ENCODE measurements at regions not wholly inside any gene's neighbourhood (a gene's known extent, or its start where the extent isn't known, plus 50 kb on each side); places are given as distances from the start of the nearest gene placed in this dataset.

DNA sequence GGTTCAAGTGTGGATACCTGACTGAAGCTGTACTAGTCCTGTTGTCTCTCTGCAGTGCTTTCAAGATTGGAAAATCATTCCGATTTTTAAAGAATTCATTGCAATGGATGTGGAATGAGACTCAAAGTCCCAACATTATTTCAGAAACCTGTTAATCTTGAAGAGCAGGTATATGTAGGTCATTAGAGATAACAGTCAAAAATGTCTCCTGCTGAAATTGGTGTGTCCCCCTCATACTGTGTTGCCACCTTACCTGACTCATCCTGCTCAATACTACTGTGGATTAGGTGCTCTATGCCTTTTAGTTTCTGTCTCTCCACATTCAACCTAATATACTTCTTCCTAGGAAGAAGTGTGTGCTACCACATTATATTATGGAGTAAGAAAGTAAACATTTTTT lies 91.1 kb upstream of the NR3C1 start:
- Histone ChIP-seq H3K27me3 (ENCODE audit: control insufficient read depth in 2 of 2, insufficient read depth in 2 of 2, low read length in 2 of 2) (no peaks in the 10 kb centered on the region), H3K36me3 (ENCODE audit: control insufficient read depth, insufficient read depth, low read length) (no peaks in the 10 kb centered on the region), H3K27ac (ENCODE audit: extremely low read depth, low read depth, low read length) (no peak overlapping the region), H2AFZ (ENCODE audit: low read depth, low read length) (no peak overlapping the region), H3K9me1 (ENCODE audit: control insufficient read depth, insufficient read depth, low read length) (no peaks in the 10 kb centered on the region), H3K4me2 (ENCODE audit: insufficient read depth, low read length) (no peak overlapping the region), H3K9me3 (replicated peaks; ENCODE audit: control insufficient read depth, insufficient read depth, low read depth, low read length) (no peaks in the 10 kb centered on the region), H4K20me1 (replicated peaks; ENCODE audit: control insufficient read depth, insufficient read depth, low read length) (no peaks in the 10 kb centered on the region), H3K4me1 (replicated peaks in 1 of 2; ENCODE audit: control insufficient read depth in 2 of 2, insufficient read depth in 2 of 2, low read length in 2 of 2) (no peaks in the 10 kb centered on the region), H3K79me2 (ENCODE audit: control insufficient read depth, insufficient read depth, low read length) (no peaks in the 10 kb centered on the region), H3K9ac (ENCODE audit: insufficient read depth in 1 of 2, low read depth in 2 of 2, low read length in 2 of 2) (no peak overlapping the region), H3K4me3 (no peak overlapping the region)
- in situ Hi-C loops (cut with MboI): no loop called here
- ChIA-PET POLR2A (no interaction called here), CTCF (ENCODE audit: low intra/inter-chr PET ratio) (no interaction called here)
- WGBS (ENCODE audit: insufficient coverage, low coverage, missing lambda C conversion rate): 0% methylated on average over 1 of the region's 1 CpG
- no TSS peak for BruUV-seq (replicated peaks)
- no peak for FAIRE-seq
- intact Hi-C loops (cut with micrococcal nuclease): no loop called here
- no peak for ATAC-seq
- no peak for DNase-seq (ENCODE audit: extremely low read depth in 1 of 4, low spot score in 3 of 4)
- TF ChIP-seq ZEB2 (IDR thresholded peaks at IDR 0.05): no peak
- no peak for TF ChIP-seq ZKSCAN3 (CRISPR knock-in tag; IDR thresholded peaks at IDR 0.05)
- no peak for TF ChIP-seq RBM14 (IDR thresholded peaks at IDR 0.05; ENCODE audit: borderline replicate concordance, insufficient read depth, low read depth, low read length)
- no peak for TF ChIP-seq ZNF212 (CRISPR knock-in tag; IDR thresholded peaks at IDR 0.05)
- no peak for TF ChIP-seq CTBP1 (IDR thresholded peaks at IDR 0.05; ENCODE audit: borderline replicate concordance)
- no peak for TF ChIP-seq NBN (IDR thresholded peaks at IDR 0.05; ENCODE audit: low read depth)
- TF ChIP-seq SMAD1 (IDR thresholded peaks at IDR 0.05; ENCODE audit: low read depth, low read length, partially characterized antibody): no peak
- TF ChIP-seq MAFG (tag; conservative IDR thresholded peaks at IDR 0.05): no peak
- TF ChIP-seq, protein P1, sequence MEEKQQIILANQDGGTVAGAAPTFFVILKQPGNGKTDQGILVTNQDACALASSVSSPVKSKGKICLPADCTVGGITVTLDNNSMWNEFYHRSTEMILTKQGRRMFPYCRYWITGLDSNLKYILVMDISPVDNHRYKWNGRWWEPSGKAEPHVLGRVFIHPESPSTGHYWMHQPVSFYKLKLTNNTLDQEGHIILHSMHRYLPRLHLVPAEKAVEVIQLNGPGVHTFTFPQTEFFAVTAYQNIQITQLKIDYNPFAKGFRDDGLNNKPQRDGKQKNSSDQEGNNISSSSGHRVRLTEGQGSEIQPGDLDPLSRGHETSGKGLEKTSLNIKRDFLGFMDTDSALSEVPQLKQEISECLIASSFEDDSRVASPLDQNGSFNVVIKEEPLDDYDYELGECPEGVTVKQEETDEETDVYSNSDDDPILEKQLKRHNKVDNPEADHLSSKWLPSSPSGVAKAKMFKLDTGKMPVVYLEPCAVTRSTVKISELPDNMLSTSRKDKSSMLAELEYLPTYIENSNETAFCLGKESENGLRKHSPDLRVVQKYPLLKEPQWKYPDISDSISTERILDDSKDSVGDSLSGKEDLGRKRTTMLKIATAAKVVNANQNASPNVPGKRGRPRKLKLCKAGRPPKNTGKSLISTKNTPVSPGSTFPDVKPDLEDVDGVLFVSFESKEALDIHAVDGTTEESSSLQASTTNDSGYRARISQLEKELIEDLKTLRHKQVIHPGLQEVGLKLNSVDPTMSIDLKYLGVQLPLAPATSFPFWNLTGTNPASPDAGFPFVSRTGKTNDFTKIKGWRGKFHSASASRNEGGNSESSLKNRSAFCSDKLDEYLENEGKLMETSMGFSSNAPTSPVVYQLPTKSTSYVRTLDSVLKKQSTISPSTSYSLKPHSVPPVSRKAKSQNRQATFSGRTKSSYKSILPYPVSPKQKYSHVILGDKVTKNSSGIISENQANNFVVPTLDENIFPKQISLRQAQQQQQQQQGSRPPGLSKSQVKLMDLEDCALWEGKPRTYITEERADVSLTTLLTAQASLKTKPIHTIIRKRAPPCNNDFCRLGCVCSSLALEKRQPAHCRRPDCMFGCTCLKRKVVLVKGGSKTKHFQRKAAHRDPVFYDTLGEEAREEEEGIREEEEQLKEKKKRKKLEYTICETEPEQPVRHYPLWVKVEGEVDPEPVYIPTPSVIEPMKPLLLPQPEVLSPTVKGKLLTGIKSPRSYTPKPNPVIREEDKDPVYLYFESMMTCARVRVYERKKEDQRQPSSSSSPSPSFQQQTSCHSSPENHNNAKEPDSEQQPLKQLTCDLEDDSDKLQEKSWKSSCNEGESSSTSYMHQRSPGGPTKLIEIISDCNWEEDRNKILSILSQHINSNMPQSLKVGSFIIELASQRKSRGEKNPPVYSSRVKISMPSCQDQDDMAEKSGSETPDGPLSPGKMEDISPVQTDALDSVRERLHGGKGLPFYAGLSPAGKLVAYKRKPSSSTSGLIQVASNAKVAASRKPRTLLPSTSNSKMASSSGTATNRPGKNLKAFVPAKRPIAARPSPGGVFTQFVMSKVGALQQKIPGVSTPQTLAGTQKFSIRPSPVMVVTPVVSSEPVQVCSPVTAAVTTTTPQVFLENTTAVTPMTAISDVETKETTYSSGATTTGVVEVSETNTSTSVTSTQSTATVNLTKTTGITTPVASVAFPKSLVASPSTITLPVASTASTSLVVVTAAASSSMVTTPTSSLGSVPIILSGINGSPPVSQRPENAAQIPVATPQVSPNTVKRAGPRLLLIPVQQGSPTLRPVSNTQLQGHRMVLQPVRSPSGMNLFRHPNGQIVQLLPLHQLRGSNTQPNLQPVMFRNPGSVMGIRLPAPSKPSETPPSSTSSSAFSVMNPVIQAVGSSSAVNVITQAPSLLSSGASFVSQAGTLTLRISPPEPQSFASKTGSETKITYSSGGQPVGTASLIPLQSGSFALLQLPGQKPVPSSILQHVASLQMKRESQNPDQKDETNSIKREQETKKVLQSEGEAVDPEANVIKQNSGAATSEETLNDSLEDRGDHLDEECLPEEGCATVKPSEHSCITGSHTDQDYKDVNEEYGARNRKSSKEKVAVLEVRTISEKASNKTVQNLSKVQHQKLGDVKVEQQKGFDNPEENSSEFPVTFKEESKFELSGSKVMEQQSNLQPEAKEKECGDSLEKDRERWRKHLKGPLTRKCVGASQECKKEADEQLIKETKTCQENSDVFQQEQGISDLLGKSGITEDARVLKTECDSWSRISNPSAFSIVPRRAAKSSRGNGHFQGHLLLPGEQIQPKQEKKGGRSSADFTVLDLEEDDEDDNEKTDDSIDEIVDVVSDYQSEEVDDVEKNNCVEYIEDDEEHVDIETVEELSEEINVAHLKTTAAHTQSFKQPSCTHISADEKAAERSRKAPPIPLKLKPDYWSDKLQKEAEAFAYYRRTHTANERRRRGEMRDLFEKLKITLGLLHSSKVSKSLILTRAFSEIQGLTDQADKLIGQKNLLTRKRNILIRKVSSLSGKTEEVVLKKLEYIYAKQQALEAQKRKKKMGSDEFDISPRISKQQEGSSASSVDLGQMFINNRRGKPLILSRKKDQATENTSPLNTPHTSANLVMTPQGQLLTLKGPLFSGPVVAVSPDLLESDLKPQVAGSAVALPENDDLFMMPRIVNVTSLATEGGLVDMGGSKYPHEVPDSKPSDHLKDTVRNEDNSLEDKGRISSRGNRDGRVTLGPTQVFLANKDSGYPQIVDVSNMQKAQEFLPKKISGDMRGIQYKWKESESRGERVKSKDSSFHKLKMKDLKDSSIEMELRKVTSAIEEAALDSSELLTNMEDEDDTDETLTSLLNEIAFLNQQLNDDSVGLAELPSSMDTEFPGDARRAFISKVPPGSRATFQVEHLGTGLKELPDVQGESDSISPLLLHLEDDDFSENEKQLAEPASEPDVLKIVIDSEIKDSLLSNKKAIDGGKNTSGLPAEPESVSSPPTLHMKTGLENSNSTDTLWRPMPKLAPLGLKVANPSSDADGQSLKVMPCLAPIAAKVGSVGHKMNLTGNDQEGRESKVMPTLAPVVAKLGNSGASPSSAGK (IDR thresholded peaks at IDR 0.05): no peak
- no peak for TF ChIP-seq DIDO1 (tag; IDR thresholded peaks at IDR 0.05; ENCODE audit: low read depth)
- TF ChIP-seq SIRT6 (IDR thresholded peaks at IDR 0.05; ENCODE audit: low read depth, low read length): no peak
- TF ChIP-seq NFE2L1 (tag; IDR thresholded peaks at IDR 0.05; ENCODE audit: borderline replicate concordance, low read depth): no peak
- no peak for TF ChIP-seq ZBTB7A (IDR thresholded peaks at IDR 0.05; ENCODE audit: borderline replicate concordance, control insufficient read depth, low read depth, low read length)
- no peak for TF ChIP-seq RBM17 (IDR thresholded peaks at IDR 0.05; ENCODE audit: borderline replicate concordance, low read depth, low read length)
- TF ChIP-seq NFE2 (IDR thresholded peaks at IDR 0.05; ENCODE audit: low read depth): no peak

Data from K562 (cell line).